PFSK-1 (cell line): ENCODE measurements at regions not wholly inside any gene's neighbourhood (a gene's known extent, or its start where the extent isn't known, plus 50 kb on each side); places are given as distances from the start of the nearest gene placed in this dataset.

ENCODE experiments used
- POLR2AphosphoS5 ChIP-seq: IDR thresholded peaks from 2 replicates; pipeline ENCODE4 v1.6.1; 2012; ENCODE audit warnings: low read depth, mild to moderate bottlenecking, control low read depth, low read length, moderate library complexity
- SIN3A ChIP-seq: IDR thresholded peaks from 2 replicates; pipeline ENCODE4 v1.6.1; 2012; ENCODE audit warnings: mild to moderate bottlenecking, low read length, moderate library complexity, borderline replicate concordance; ENCODE audit not compliant: insufficient read depth
- TAF1 ChIP-seq: IDR thresholded peaks from 2 replicates; pipeline ENCODE4 v1.6.1; 2012; ENCODE audit warnings: low read length, control low read depth, borderline replicate concordance; ENCODE audit not compliant: insufficient read depth

- TF ChIP-seq POLR2AphosphoS5 (no peak), TAF1 (no peak), SIN3A (no peak)
These were observed 1094.7 kb upstream of the SLC39A10 start for GRCh38 chr2:194562329-194562728.
